Keratinocyte (primary cell): ENCODE measurements at regions not wholly inside any gene's neighbourhood (a gene's known extent, or its start where the extent isn't known, plus 50 kb on each side); places are given as distances from the start of the nearest gene placed in this dataset.

Experiments
- DNase-seq: peaks from one replicate; pipeline ENCODE4 v3.0.0-alpha.2; 2011; ENCODE audit warnings: low read depth, missing footprints, low spot score
- FAIRE-seq: peaks from 2 replicates; lab custom pipeline; 2011; peaks lifted over from hg19 to GRCh38; lab: Jason Lieb, UNC
- H2AFZ ChIP-seq: 2 replicates; pipeline ENCODE4 v1.6.0; 2012; ENCODE audit warnings: low read length, control low read depth, inconsistent platforms; ENCODE audit not compliant: control insufficient read depth
- H3K27ac ChIP-seq: 2 replicates; pipeline ENCODE4 v1.5.1; 2011; ENCODE audit warnings: low read length; ENCODE audit not compliant: control insufficient read depth, insufficient read depth
- H3K27me3 ChIP-seq: 3 replicates; pipeline ENCODE4 v1.6.0; 2011; ENCODE audit warnings: low read length; ENCODE audit not compliant: control insufficient read depth, insufficient read depth; ENCODE audit errors: extremely low read depth
- H3K36me3 ChIP-seq, 2 experiments: 2 replicates in 1 of 2; 3 replicates in 1 of 2; pipeline ENCODE4 v1.5.1; 2011; ENCODE audit warnings: low read length in 2 of 2, mild to moderate bottlenecking in 1 of 2; ENCODE audit not compliant: control insufficient read depth in 2 of 2, insufficient read depth in 2 of 2; ENCODE audit errors: extremely low read depth in 1 of 2
- H3K4me1 ChIP-seq: 3 replicates; pipeline ENCODE4 v1.5.1; 2011; ENCODE audit warnings: low read length; ENCODE audit not compliant: control insufficient read depth, insufficient read depth; ENCODE audit errors: extremely low read depth
- H3K4me2 ChIP-seq: 3 replicates; pipeline ENCODE4 v1.6.0; 2011; ENCODE audit warnings: low read depth, low read length; ENCODE audit not compliant: control insufficient read depth, insufficient read depth; ENCODE audit errors: extremely low read depth
- H3K4me3 ChIP-seq, 3 experiments: fragments of 200-600 bp in 1 of 3; sonication (generic) in 1 of 3; 2 replicates in 2 of 3; 3 replicates in 1 of 3; pipeline ENCODE4 v1.5.1; 2011 to 2016; ENCODE audit warnings: low read length in 3 of 3, mild to moderate bottlenecking in 3 of 3, control low read depth in 2 of 3, inconsistent platforms in 1 of 3, low read depth in 1 of 3, mixed read lengths in 1 of 3, mixed run types in 1 of 3, moderate library complexity in 1 of 3; ENCODE audit not compliant: control insufficient read depth in 2 of 3, insufficient read depth in 2 of 3; ENCODE audit errors: extremely low read depth in 1 of 3
- H3K79me2 ChIP-seq: 2 replicates; pipeline ENCODE4 v1.6.0; 2012; ENCODE audit warnings: low read length; ENCODE audit not compliant: control insufficient read depth, insufficient read depth
- H3K9ac ChIP-seq: 3 replicates; pipeline ENCODE4 v1.6.0; 2011; ENCODE audit warnings: low read length; ENCODE audit not compliant: control insufficient read depth, insufficient read depth; ENCODE audit errors: extremely low read depth
- H3K9me1 ChIP-seq: 3 replicates; pipeline ENCODE4 v1.6.0; 2011; ENCODE audit warnings: low read length; ENCODE audit not compliant: control insufficient read depth, insufficient read depth; ENCODE audit errors: extremely low read depth
- H3K9me3 ChIP-seq: 2 replicates; pipeline ENCODE4 v1.5.1; 2012; ENCODE audit warnings: low read depth, low read length; ENCODE audit not compliant: control insufficient read depth
- H4K20me1 ChIP-seq: 3 replicates; pipeline ENCODE4 v1.6.0; 2011; ENCODE audit warnings: low read length; ENCODE audit not compliant: control insufficient read depth, insufficient read depth; ENCODE audit errors: extremely low read depth
- EZH2 ChIP-seq: IDR thresholded peaks from one replicate; pipeline ENCODE4 v1.6.1; 2012; ENCODE audit warnings: inconsistent platforms, mild to moderate bottlenecking, low read length, moderate library complexity
- dilution Hi-C: fragments of 300-500 bp; cut with MboI; formaldehyde crosslinking; loops from one replicate; pipeline ENCODE4 v1.7.0; 2020; ENCODE audit warnings: low sequenced_read_pairs; ENCODE audit not compliant: extremely low pct_ligation_motif_present
- TF ChIP-seq, protein P1 (sequence below), 3 experiments: IDR thresholded peaks in 1 of 3; conservative IDR thresholded peaks in 1 of 3; optimal IDR thresholded peaks in 1 of 3; 2 replicates in 2 of 3; 3 replicates in 1 of 3; pipeline versions ENCODE3 to v1.5.1; 2011; ENCODE audit warnings: low read length in 3 of 3, mild to moderate bottlenecking in 3 of 3, moderate library complexity in 2 of 3, control low read depth in 1 of 3, inconsistent platforms in 1 of 3; ENCODE audit not compliant: insufficient read depth in 2 of 3; ENCODE audit errors: extremely low read depth in 1 of 3

DNA sequence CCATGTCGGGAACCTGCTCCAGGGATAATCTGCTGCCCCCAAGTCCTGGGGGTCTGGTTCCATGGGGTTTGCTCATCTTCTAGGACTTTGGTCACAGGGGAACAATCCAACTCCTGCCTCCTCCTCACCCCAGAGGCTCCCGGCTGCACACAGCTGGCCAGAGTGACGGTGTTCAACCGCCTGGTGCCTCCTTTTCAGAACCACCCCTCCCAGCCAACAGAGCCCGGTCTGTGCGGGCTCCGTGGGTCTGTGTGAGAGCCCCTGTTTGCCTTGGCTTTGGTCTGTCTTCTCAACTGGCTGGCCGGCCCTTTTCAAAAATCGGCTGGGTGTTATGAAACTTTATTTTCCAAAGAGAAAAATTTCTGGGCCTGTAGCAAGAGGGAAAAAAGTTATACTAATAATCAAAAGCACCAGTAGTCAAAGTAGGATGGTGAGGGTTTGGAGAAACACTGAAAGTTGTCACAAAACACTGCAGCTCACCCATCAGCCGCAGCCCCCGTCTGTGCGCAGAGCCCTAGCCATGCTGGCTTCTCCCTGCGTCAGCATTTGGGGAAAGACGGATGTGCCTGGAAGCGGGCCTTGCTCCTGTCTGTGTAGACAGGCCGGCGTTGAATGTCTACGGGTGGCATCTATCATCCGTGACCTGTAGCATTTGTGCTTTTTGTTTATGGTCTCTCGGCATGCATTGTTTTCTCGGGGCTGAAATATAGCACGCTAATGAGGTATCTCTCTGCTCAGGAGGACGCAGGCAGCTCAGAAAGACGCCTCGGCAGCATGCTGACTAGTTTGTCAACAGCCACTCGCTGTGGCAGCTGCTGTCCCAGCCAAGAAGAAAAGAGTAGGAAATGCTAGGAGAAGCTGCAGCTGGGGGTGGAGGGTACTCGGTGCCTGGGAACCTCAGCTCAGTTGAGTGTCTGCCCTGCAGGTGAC lies 138.6 kb downstream of the GLI2 start:
- H2AFZ ChIP-seq = no peak overlapping the region
- peaks cover 8% of the 10 kb centered on the region for H3K27me3 ChIP-seq
- H3K4me3 ChIP-seq = no peak overlapping the region
- no peak overlapping the region for H3K9ac ChIP-seq
- no peak for FAIRE-seq
- DNase-seq = no peak
- no peaks in the 10 kb centered on the region for H3K9me3 ChIP-seq
- dilution Hi-C loops = no loop called here
- TF ChIP-seq, protein P1, sequence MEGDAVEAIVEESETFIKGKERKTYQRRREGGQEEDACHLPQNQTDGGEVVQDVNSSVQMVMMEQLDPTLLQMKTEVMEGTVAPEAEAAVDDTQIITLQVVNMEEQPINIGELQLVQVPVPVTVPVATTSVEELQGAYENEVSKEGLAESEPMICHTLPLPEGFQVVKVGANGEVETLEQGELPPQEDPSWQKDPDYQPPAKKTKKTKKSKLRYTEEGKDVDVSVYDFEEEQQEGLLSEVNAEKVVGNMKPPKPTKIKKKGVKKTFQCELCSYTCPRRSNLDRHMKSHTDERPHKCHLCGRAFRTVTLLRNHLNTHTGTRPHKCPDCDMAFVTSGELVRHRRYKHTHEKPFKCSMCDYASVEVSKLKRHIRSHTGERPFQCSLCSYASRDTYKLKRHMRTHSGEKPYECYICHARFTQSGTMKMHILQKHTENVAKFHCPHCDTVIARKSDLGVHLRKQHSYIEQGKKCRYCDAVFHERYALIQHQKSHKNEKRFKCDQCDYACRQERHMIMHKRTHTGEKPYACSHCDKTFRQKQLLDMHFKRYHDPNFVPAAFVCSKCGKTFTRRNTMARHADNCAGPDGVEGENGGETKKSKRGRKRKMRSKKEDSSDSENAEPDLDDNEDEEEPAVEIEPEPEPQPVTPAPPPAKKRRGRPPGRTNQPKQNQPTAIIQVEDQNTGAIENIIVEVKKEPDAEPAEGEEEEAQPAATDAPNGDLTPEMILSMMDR (optimal IDR thresholded peaks at IDR 0.05 in 1 of 3, IDR thresholded peaks at IDR 0.05 in 1 of 3, conservative IDR thresholded peaks at IDR 0.05 in 1 of 3; ENCODE audit: extremely low read depth in 1 of 3, insufficient read depth in 2 of 3, low read length in 3 of 3) = no peak
- TF ChIP-seq EZH2 = no peak
- no peaks in the 10 kb centered on the region for H3K79me2 ChIP-seq
- no peaks in the 10 kb centered on the region for H4K20me1 ChIP-seq
- H3K9me1 ChIP-seq = no peaks in the 10 kb centered on the region
- H3K27ac ChIP-seq = no peak overlapping the region
- H3K36me3 ChIP-seq = no peaks in the 10 kb centered on the region
- H3K4me2 ChIP-seq = no peak overlapping the region
- no peaks in the 10 kb centered on the region for H3K4me1 ChIP-seq

DNA sequence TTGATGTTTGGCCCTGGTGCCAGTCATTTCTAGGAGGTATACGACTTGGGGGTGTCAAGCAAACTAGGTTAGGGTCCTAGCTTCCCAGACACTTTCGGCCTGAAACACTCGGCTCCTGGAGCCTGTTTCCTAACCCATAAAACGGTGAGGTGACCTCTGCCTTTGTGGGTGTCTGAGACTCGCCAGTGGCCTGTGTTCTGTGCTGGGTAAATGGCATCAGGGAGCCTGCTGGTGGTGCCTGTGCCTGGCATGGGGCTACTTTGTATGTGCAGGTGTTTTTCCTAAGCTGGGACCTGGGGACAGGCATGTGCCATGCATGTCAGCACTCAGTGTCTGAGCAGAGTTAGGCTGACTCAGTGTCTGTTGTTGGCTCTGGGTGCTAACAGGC lies 139.2 kb downstream of the GLI2 start:
- Histone ChIP-seq H4K20me1 (no peaks in the 10 kb centered on the region), H3K4me3 (no peak overlapping the region), H3K27me3 (peaks cover 13% of the 10 kb centered on the region), H3K36me3 (no peaks in the 10 kb centered on the region), H3K27ac (no peak overlapping the region), H3K4me1 (no peaks in the 10 kb centered on the region), H3K9ac (no peak overlapping the region), H2AFZ (no peak overlapping the region), H3K79me2 (no peaks in the 10 kb centered on the region), H3K9me3 (no peaks in the 10 kb centered on the region), H3K9me1 (no peaks in the 10 kb centered on the region), H3K4me2 (no peak overlapping the region)
- TF ChIP-seq EZH2 = no peak
- TF ChIP-seq, protein P1 (optimal IDR thresholded peaks at IDR 0.05 in 1 of 3, IDR thresholded peaks at IDR 0.05 in 1 of 3, conservative IDR thresholded peaks at IDR 0.05 in 1 of 3; ENCODE audit: extremely low read depth in 1 of 3, insufficient read depth in 2 of 3, low read length in 3 of 3) = no peak
- DNase-seq = no peak
- dilution Hi-C loops = no loop called here
- FAIRE-seq = no peak
